HG03571 (cell line): ENCODE measurements at regions not wholly inside any gene's neighbourhood (a gene's known extent, or its start where the extent isn't known, plus 50 kb on each side); places are given as distances from the start of the nearest gene placed in this dataset.

Source experiments
- ATAC-seq: cut with Tn5 transposase; IDR thresholded peaks from one replicate; pipeline ENCODE4 v1.9.1; 2021; ENCODE audit not compliant: unreplicated experiment

- no peak for ATAC-seq
Measured at GRCh38 chr6:117165911-117166499, 99.4 kb upstream of the VGLL2 start.

- ATAC-seq: no peak
Measured at GRCh38 chr6:117167520-117168271, 97.7 kb upstream of the VGLL2 start.

- ATAC-seq: no peak
Measured at GRCh38 chr6:117168296-117169063, 96.9 kb upstream of the VGLL2 start.

GRCh38 chr6:117169064-117169665 is 96.2 kb upstream of the VGLL2 start:
- no peak for ATAC-seq

- no peak for ATAC-seq
Measured at GRCh38 chr6:117169781-117170281, 95.5 kb upstream of the VGLL2 start.

GRCh38 chr6:117174835-117175360 is 90.5 kb upstream of the VGLL2 start:
- ATAC-seq: no peak

- no peak for ATAC-seq
Measured at GRCh38 chr6:117188627-117189201, 76.6 kb upstream of the VGLL2 start.

- ATAC-seq: no peak
Measured at GRCh38 chr6:117191009-117191408, 74.3 kb upstream of the VGLL2 start.

- no peak for ATAC-seq
Measured at GRCh38 chr6:117191448-117191847, 73.9 kb upstream of the VGLL2 start.

GRCh38 chr6:117194271-117194670 is 71.1 kb upstream of the VGLL2 start:
- ATAC-seq: no peak

- no peak for ATAC-seq
Measured at GRCh38 chr6:117194978-117195377, 70.4 kb upstream of the VGLL2 start.

GRCh38 chr6:117195728-117196127 is 69.6 kb upstream of the VGLL2 start:
- ATAC-seq: no peak

GRCh38 chr6:117200067-117200466 is 65.3 kb upstream of the VGLL2 start:
- no peak for ATAC-seq

GRCh38 chr6:117204903-117205302 is 60.5 kb upstream of the VGLL2 start:
- ATAC-seq: no peak

- ATAC-seq: no peak
Measured at GRCh38 chr6:117205876-117206275, 59.5 kb upstream of the VGLL2 start.

GRCh38 chr6:117206522-117206921 is 58.8 kb upstream of the VGLL2 start:
- no peak for ATAC-seq

- ATAC-seq: no peak
Measured at GRCh38 chr6:117206944-117207687, 58.2 kb upstream of the VGLL2 start.

GRCh38 chr6:117210279-117210678 is 55.1 kb upstream of the VGLL2 start:
- no peak for ATAC-seq

GRCh38 chr6:117215353-117216090 is 49.8 kb upstream of the VGLL2 start:
- no peak for ATAC-seq
